Keratinocyte (primary cell): ENCODE measurements at regions not wholly inside any gene's neighbourhood (a gene's known extent, or its start where the extent isn't known, plus 50 kb on each side); places are given as distances from the start of the nearest gene placed in this dataset.

Experiments used
- CTCF ChIP-seq, 3 experiments: IDR thresholded peaks in 1 of 3; conservative IDR thresholded peaks in 1 of 3; optimal IDR thresholded peaks in 1 of 3; 2 replicates in 2 of 3; 3 replicates in 1 of 3; pipeline versions ENCODE3 to v1.5.1; 2011; ENCODE audit warnings: low read length in 3 of 3, mild to moderate bottlenecking in 3 of 3, moderate library complexity in 2 of 3, control low read depth in 1 of 3, inconsistent platforms in 1 of 3; ENCODE audit not compliant: insufficient read depth in 2 of 3; ENCODE audit errors: extremely low read depth in 1 of 3
- EZH2 ChIP-seq: IDR thresholded peaks from one replicate; pipeline ENCODE4 v1.6.1; 2012; ENCODE audit warnings: inconsistent platforms, mild to moderate bottlenecking, low read length, moderate library complexity

- peak; percentile 28 to 78 (median 69) for TF ChIP-seq CTCF (optimal IDR thresholded peaks at IDR 0.05 in 1 of 3, IDR thresholded peaks at IDR 0.05 in 1 of 3, conservative IDR thresholded peaks at IDR 0.05 in 1 of 3; ENCODE audit: extremely low read depth in 1 of 3, insufficient read depth in 2 of 3, low read length in 3 of 3)
- TF ChIP-seq EZH2 = no peak
These were observed 491.0 kb downstream of the CDH2 start for GRCh38 chr18:27685807-27686412.
